Activated naive CD8-positive, alpha-beta T cell treated with anti-CD3 and anti-CD28 coated beads, Interleukin-2, amount 50 U/mL, for 24 hours (primary cell): ENCODE measurements at regions not wholly inside any gene's neighbourhood (a gene's known extent, or its start where the extent isn't known, plus 50 kb on each side); places are given as distances from the start of the nearest gene placed in this dataset.

Source experiments
- ATAC-seq: fragments of 150-1000 bp; cut with Tn5 transposase; one replicate; pipeline ENCODE4 v1.10.0; 2021
- DNase-seq: peaks from one replicate; pipeline ENCODE4 v3.0.0; 2021
- H3K27ac Mint-ChIP-seq: one replicate; pipeline ENCODE4 v1.8.0; 2021; ENCODE audit warnings: mild to moderate bottlenecking, mixed read lengths
- H3K27me3 Mint-ChIP-seq: one replicate; pipeline ENCODE4 v1.8.0; 2021; ENCODE audit warnings: mixed read lengths
- H3K36me3 Mint-ChIP-seq: one replicate; pipeline ENCODE4 v1.8.0; 2021; ENCODE audit warnings: low read depth, mixed read lengths
- H3K4me1 Mint-ChIP-seq: one replicate; pipeline ENCODE4 v1.8.0; 2021; ENCODE audit warnings: mixed read lengths
- H3K4me3 Mint-ChIP-seq: one replicate; pipeline ENCODE4 v1.8.0; 2021; ENCODE audit warnings: mild to moderate bottlenecking, moderate library complexity, mixed read lengths
- H3K9me3 Mint-ChIP-seq: one replicate; pipeline ENCODE4 v1.8.0; 2021; ENCODE audit warnings: mixed read lengths

GRCh38 chr9:13779106-13779505, 499.6 kb upstream of the MPDZ start:
- ATAC-seq (no peak), DNase-seq (no peak)
- no peaks in the 10 kb centered on the region for H3K36me3 Mint-ChIP-seq
- H3K4me3 Mint-ChIP-seq: no peak overlapping the region
- no peaks in the 10 kb centered on the region for H3K4me1 Mint-ChIP-seq
- no peak overlapping the region for H3K27ac Mint-ChIP-seq
- H3K9me3 Mint-ChIP-seq: peaks cover 11% of the 10 kb centered on the region
- no peaks in the 10 kb centered on the region for H3K27me3 Mint-ChIP-seq

DNA sequence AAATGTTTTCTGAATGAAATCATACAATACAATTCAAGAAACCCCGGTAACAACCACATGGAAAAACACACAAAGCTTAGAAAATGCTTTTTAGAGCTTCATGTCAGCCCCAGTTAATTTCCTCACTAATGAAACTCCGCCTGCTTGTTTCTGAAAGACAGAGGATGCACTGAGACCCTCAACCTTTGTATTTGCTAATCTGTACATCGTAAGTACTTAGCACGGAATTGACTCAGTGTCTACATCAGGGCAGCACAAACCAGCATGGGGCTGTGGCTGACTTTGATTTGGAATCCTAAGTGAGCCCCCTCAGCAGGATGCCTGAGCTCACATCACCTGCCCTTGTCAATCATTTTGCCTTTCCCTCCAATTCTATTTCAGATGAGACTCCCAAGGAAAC, 499.1 kb upstream of the MPDZ start:
- ATAC-seq (no peak), DNase-seq (no peak)
- Mint-ChIP-seq H3K27me3 (no peaks in the 10 kb centered on the region), H3K27ac (no peak overlapping the region), H3K4me3 (no peak overlapping the region), H3K36me3 (no peaks in the 10 kb centered on the region), H3K4me1 (no peaks in the 10 kb centered on the region), H3K9me3 (peaks cover 11% of the 10 kb centered on the region)

DNA sequence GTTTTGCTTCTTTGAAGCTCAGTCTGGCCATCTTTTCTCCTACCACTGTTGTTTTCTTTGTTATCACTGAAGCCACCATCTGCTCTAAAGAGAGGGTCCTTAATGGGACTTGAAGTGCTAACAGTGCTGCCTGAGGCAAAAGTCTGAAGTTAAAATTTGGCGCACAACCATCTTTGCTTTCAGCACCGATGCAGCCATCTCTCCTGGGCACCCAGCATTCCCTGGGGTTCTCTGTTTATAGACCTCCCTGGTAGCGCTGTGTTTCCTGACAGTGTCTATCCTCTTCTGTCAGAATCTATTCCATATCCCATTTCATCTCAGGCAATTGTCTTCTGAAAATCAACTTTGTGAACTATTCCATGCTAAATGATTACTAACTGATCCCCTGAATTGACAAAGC, 491.5 kb upstream of the MPDZ start:
- peaks cover 6% of the 10 kb centered on the region for H3K9me3 Mint-ChIP-seq
- H3K4me3 Mint-ChIP-seq: no peak overlapping the region
- H3K36me3 Mint-ChIP-seq: no peaks in the 10 kb centered on the region
- H3K27me3 Mint-ChIP-seq: no peaks in the 10 kb centered on the region
- no peak for ATAC-seq
- H3K27ac Mint-ChIP-seq: no peak overlapping the region
- DNase-seq: no peak
- no peaks in the 10 kb centered on the region for H3K4me1 Mint-ChIP-seq

DNA sequence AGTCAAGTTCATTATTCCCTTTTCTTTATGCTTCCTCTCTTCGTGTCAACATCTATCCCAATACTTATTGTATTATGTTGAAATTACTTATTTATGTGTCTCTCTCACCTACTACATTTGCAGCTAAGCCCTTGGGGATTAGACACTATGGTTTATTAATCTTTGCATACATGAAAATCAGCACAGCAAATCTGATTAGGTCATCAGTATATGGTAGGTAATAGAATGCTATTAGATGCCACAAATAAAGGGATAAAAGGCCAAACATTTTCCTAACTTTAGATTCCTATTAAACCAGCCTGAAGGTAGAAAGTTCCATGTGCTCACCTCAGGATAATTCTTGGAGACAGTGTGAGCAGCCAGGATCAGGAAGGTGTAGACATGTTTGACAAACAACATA, 490.1 kb upstream of the MPDZ start:
- ATAC-seq (no peak), DNase-seq (no peak)
- Mint-ChIP-seq H3K4me1 (no peaks in the 10 kb centered on the region), H3K27me3 (no peaks in the 10 kb centered on the region), H3K9me3 (peaks cover 6% of the 10 kb centered on the region), H3K27ac (no peak overlapping the region), H3K4me3 (no peak overlapping the region), H3K36me3 (no peaks in the 10 kb centered on the region)

- Mint-ChIP-seq H3K4me3 (no peak overlapping the region), H3K4me1 (no peaks in the 10 kb centered on the region), H3K9me3 (no peaks in the 10 kb centered on the region), H3K36me3 (no peaks in the 10 kb centered on the region), H3K27ac (no peak overlapping the region), H3K27me3 (no peaks in the 10 kb centered on the region)
- ATAC-seq: no peak
- DNase-seq: no peak
These were observed 489.5 kb upstream of the MPDZ start for GRCh38 chr9:13769006-13769405.

GRCh38 chr9:13762209-13762608, 482.7 kb upstream of the MPDZ start:
- Mint-ChIP-seq H3K27ac (no peak overlapping the region), H3K27me3 (no peaks in the 10 kb centered on the region), H3K4me1 (no peaks in the 10 kb centered on the region), H3K4me3 (no peak overlapping the region), H3K36me3 (no peaks in the 10 kb centered on the region), H3K9me3 (no peaks in the 10 kb centered on the region)
- DNase-seq (no peak), ATAC-seq (no peak)

GRCh38 chr9:13759551-13759950, 480.1 kb upstream of the MPDZ start:
- DNase-seq: no peak
- ATAC-seq: no peak
- Mint-ChIP-seq H3K27me3 (no peaks in the 10 kb centered on the region), H3K36me3 (no peaks in the 10 kb centered on the region), H3K4me1 (no peaks in the 10 kb centered on the region), H3K4me3 (no peak overlapping the region), H3K9me3 (peaks cover 4% of the 10 kb centered on the region), H3K27ac (no peak overlapping the region)

- Mint-ChIP-seq H3K27me3 (no peaks in the 10 kb centered on the region), H3K27ac (no peak overlapping the region), H3K4me3 (no peak overlapping the region), H3K9me3 (peaks cover 4% of the 10 kb centered on the region), H3K4me1 (no peaks in the 10 kb centered on the region), H3K36me3 (no peaks in the 10 kb centered on the region)
- ATAC-seq: no peak
- no peak for DNase-seq
These were observed 479.4 kb upstream of the MPDZ start for GRCh38 chr9:13758936-13759335.

GRCh38 chr9:13756943-13757342, 477.5 kb upstream of the MPDZ start:
- no peaks in the 10 kb centered on the region for H3K36me3 Mint-ChIP-seq
- no peak for DNase-seq
- H3K4me1 Mint-ChIP-seq: no peaks in the 10 kb centered on the region
- no peaks in the 10 kb centered on the region for H3K27me3 Mint-ChIP-seq
- H3K4me3 Mint-ChIP-seq: no peak overlapping the region
- no peak for ATAC-seq
- H3K9me3 Mint-ChIP-seq: peaks cover 4% of the 10 kb centered on the region
- no peak overlapping the region for H3K27ac Mint-ChIP-seq

DNA sequence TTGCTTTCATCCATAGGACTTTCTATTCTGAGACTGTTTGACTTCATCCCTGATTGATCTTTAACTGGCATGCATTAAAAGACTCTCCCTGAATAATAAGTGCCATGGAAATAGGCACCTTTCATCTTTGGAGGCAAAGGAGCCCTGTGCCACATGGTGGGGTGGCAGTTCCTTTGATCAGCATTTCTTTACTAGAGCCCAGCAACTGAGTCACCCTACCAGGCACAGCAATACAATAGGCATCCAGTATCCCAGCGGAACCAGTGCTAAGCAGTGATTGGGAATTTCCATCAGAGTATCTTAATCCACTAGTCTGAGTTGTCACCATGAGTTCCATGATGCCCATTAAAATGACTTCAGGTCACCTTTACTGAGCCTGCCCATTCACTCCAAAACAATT, 476.1 kb upstream of the MPDZ start:
- H3K9me3 Mint-ChIP-seq: peaks cover 4% of the 10 kb centered on the region
- ATAC-seq (no peak), DNase-seq (no peak)
- no peaks in the 10 kb centered on the region for H3K36me3 Mint-ChIP-seq
- H3K4me3 Mint-ChIP-seq: no peak overlapping the region
- H3K27ac Mint-ChIP-seq: no peak overlapping the region
- H3K27me3 Mint-ChIP-seq: no peaks in the 10 kb centered on the region
- no peaks in the 10 kb centered on the region for H3K4me1 Mint-ChIP-seq

- ATAC-seq (no peak), DNase-seq (no peak)
- H3K9me3 Mint-ChIP-seq: peaks cover 5% of the 10 kb centered on the region
- no peak overlapping the region for H3K4me3 Mint-ChIP-seq
- H3K27ac Mint-ChIP-seq: no peak overlapping the region
- no peaks in the 10 kb centered on the region for H3K4me1 Mint-ChIP-seq
- no peaks in the 10 kb centered on the region for H3K36me3 Mint-ChIP-seq
- H3K27me3 Mint-ChIP-seq: no peaks in the 10 kb centered on the region
These were observed 471.1 kb upstream of the MPDZ start for GRCh38 chr9:13750639-13751038.

DNA sequence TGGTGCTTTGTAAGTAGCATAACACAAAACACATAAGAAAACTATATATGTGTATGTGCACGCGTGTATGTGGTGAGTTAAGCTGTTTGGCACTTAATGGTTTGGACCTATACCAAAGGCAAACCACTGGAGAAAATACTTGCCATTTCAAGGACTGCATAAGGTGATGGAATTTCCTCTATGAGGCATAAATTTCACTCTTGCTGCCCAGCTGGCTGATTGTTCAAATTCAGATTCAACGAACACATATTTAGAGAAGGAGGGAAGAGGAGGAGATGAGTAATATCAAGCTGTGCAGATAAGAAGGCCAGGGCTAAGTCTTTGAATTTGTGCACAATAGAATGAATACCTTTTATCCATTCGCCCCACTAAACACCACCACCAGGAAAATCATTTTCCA, 470.6 kb upstream of the MPDZ start:
- no peak overlapping the region for H3K27ac Mint-ChIP-seq
- DNase-seq: no peak
- H3K27me3 Mint-ChIP-seq: no peaks in the 10 kb centered on the region
- no peaks in the 10 kb centered on the region for H3K36me3 Mint-ChIP-seq
- no peaks in the 10 kb centered on the region for H3K4me1 Mint-ChIP-seq
- peaks cover 5% of the 10 kb centered on the region for H3K9me3 Mint-ChIP-seq
- no peak overlapping the region for H3K4me3 Mint-ChIP-seq
- ATAC-seq: no peak

DNA sequence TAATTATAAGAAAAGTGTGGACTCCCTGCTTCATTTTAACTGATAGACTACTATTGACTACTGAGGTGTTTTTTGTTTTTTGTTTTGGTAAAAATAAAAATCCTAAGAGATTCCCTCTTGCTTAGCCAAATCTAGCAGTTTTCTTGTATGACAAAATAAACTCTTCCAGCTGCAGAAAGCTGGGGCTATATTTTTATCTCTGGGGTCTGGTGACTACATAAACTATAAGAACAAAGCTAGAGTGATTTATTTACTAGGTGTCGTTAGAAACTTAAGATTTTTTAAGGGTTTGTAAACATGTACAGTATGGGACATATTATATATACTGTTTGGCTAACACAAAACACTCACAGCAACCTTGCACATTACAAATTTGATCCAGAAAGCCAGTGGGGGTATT, 467.4 kb upstream of the MPDZ start:
- H3K36me3 Mint-ChIP-seq: no peaks in the 10 kb centered on the region
- no peaks in the 10 kb centered on the region for H3K4me1 Mint-ChIP-seq
- peaks cover 5% of the 10 kb centered on the region for H3K9me3 Mint-ChIP-seq
- H3K27ac Mint-ChIP-seq: no peak overlapping the region
- ATAC-seq (no peak), DNase-seq (no peak)
- H3K27me3 Mint-ChIP-seq: no peaks in the 10 kb centered on the region
- H3K4me3 Mint-ChIP-seq: no peak overlapping the region

DNA sequence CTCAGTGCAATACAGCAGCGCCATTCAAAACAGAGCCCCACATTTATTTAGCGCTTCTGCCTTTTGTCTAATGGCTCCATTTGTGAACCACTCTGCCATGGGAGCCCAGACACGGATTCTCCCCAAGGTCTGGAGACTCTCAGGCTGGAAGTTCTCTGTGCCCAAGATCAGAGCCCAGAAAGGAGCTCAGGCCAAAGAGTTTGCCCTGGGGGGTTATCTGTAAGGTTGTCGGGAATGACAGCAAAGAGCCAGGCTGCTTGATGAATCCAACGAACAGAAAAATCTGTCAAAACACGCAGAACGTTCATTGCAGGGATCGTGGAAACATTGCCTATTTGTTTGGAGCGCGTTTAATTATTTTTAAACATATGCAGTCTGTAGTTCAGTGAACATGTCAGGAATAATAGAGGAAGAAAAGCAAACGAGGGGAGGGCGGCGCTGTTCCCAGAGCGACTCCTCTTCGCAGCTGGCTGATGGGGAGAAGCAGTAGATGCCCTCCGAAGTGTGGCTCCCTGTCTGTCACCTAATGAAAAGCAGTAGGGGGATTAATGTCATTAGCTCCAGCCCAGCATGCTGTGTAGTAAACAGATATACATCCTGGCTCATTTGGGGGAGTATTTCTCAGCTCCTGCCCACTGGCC, 464.9 kb upstream of the MPDZ start:
- no peak for DNase-seq
- Mint-ChIP-seq H3K27me3 (no peaks in the 10 kb centered on the region), H3K27ac (no peak overlapping the region), H3K36me3 (no peaks in the 10 kb centered on the region), H3K4me3 (no peak overlapping the region), H3K9me3 (peaks cover 5% of the 10 kb centered on the region), H3K4me1 (no peaks in the 10 kb centered on the region)
- no peak for ATAC-seq

GRCh38 chr9:13737885-13738284, 458.4 kb upstream of the MPDZ start:
- Mint-ChIP-seq H3K9me3 (peaks cover 18% of the 10 kb centered on the region), H3K27me3 (no peaks in the 10 kb centered on the region), H3K36me3 (no peaks in the 10 kb centered on the region), H3K27ac (no peak overlapping the region), H3K4me3 (no peak overlapping the region), H3K4me1 (no peaks in the 10 kb centered on the region)
- ATAC-seq (no peak), DNase-seq (no peak)

DNA sequence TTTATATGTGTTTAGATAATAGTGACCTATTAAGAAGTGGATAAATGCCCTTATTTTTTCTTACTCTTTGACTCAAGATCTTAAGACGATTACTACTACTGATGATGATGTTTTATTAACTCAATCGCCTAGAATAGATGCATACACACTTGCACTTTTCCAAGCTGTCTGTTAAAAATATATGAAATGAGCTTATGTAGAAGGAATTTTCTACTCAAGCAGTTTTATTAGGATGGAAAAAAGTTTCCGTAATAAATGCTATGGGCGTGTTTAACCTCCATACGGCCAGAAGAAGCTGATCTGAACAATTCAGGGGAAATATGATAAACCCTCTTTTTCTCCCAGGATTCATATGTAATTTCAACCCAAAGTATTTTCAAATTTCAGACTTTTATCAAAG, 455.7 kb upstream of the MPDZ start:
- ATAC-seq: no peak
- no peak overlapping the region for H3K4me3 Mint-ChIP-seq
- peaks cover 17% of the 10 kb centered on the region for H3K9me3 Mint-ChIP-seq
- no peak overlapping the region for H3K27ac Mint-ChIP-seq
- H3K36me3 Mint-ChIP-seq: no peaks in the 10 kb centered on the region
- no peaks in the 10 kb centered on the region for H3K27me3 Mint-ChIP-seq
- no peak for DNase-seq
- H3K4me1 Mint-ChIP-seq: no peaks in the 10 kb centered on the region
